Hypothalamus (tissue), 51 donors: ENCODE measurements at regions not wholly inside any gene's neighbourhood (a gene's known extent, or its start where the extent isn't known, plus 50 kb on each side); places are given as distances from the start of the nearest gene placed in this dataset.

Experiments
- DNase-seq, 51 donors: peaks; one replicate each; lab custom pipeline; 2025; lab: John Stamatoyannopoulos, UW

DNA sequence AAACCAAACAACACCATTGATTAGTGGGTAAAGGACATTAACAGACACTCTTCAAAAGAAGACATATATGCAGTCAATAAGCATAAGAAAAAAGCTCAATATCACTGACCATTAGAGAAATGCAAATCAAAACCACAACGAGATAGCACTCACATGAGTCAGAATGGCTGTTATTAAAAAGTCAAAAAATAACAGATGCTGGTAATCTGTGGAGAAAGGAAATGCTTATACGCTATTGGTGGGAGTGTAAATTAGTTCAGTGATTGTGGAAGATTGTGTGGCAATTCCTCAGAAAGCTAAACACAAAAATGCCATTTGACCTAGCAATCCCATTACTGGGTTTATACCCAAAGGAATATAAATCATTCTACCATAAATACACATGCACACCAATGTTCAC, 182.6 kb downstream of the TRPC6 start:
- no peak for DNase-seq

GRCh38 chr11:101397979-101398378, 185.8 kb downstream of the TRPC6 start:
- no peak for DNase-seq

- no peak for DNase-seq
These were observed 193.3 kb downstream of the TRPC6 start for GRCh38 chr11:101390539-101390938.

GRCh38 chr11:101369835-101370234, 214.0 kb downstream of the TRPC6 start:
- DNase-seq, result no peak

- DNase-seq, result no peak
These were observed 220.0 kb downstream of the TRPC6 start for GRCh38 chr11:101363706-101364275.

DNA sequence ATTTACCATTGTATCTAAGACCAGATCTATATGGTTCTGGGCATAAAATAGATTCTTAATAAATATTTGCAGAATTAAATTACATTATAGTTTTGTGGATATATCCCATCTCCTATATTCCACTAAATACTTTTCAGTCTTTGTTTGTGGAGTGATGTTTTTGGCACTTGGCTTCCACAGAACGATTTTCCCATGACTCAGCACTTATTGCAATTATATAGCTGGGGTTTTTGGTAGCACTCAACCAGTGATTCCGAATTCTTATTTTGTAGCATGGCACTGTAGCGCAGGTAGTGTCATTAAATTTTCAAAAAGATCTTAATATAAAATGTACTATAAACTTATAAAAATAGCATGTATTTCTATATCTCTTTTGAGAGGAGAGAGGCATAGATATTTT, 221.2 kb downstream of the TRPC6 start:
- DNase-seq, result no peak

- DNase-seq, result no peak
These were observed 226.0 kb downstream of the TRPC6 start for GRCh38 chr11:101357771-101358170.

- no peak for DNase-seq
These were observed 225.2 kb upstream of the PGR start for GRCh38 chr11:101354801-101355200.

- no peak for DNase-seq
These were observed 219.2 kb upstream of the PGR start for GRCh38 chr11:101348786-101349185.

DNA sequence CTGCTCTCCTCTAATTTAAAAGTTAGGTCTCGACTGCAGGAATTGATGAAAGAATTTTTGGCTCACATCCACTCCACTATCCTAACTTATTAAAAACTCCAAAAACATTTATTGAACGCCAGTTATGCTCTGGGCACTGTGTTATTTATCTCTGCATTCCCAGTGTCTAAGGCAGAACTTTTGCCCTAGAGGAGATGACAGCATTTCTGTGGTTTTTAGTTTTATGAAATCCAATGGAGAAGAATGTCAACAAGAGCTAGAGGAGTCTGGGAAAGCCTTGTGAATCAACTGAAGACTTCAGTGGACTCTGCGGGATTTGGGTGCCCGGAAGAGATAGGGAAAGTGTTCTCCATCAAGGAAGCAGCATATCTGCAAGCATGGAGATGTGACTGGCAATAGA, 217.0 kb upstream of the PGR start:
- DNase-seq, result no peak

GRCh38 chr11:101345891-101346290, 216.3 kb upstream of the PGR start:
- no peak for DNase-seq

- no peak for DNase-seq
These were observed 212.7 kb upstream of the PGR start for GRCh38 chr11:101342307-101342706.

DNA sequence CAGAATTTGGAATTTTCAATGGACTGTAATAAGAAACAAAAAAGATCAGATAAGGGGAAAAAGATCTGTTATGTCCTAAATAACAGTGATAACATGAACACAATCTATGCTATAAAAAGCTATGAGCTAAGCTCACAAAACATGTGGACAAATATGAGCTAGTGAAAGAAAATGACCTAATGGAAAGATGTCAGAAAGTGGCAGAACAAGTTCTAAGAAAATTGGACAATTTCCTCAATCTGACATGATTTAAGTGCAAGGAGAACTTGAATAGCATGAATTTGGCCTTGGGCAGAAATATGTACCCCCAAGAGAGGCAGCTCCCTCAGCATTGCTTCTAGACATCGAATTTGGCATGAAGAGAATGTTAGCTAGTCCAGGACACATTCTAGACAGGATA, 212.0 kb upstream of the PGR start:
- no peak for DNase-seq

- no peak for DNase-seq
These were observed 207.2 kb upstream of the PGR start for GRCh38 chr11:101336858-101337257.

GRCh38 chr11:101336155-101336554, 206.5 kb upstream of the PGR start:
- no peak for DNase-seq

DNA sequence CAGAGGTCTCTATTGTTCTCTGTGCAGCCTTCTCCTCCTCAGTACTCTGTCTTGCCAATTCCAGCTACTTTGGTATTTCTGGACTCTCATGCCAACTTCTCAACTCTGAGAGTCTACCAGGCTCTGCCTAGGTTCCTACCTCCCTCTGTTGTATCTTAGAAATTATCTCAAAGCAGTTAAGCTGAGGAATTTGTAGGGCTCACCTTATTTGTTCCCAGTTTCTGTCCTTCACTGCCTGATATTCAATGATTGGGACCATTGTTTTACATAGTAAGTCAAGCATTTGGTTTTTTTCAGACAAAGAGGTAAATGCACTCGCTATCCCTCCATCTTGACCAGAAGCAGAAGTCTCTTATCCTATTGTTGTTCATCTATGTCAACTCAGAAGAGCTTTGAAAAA, 205.0 kb upstream of the PGR start:
- DNase-seq, result no peak

DNA sequence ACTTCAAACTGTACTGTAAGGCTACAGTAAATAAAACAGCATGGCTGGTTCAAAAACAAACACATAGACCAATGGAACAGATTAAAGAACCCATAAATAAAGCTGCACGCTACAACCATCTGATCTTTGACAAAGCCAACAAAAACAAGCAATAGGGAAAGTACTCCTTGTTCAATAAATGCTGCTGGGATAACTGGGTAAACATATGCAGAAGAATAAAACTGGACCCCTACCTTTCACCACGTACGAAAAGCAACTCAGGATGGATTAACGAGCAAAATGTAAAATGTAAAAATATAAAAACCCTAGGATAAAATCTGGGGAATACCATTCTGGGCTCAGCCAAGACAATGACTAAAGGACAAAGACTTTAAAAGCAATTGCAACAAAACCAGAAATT, 201.8 kb upstream of the PGR start:
- no peak for DNase-seq

GRCh38 chr11:101327908-101328307, 198.3 kb upstream of the PGR start:
- no peak for DNase-seq

DNA sequence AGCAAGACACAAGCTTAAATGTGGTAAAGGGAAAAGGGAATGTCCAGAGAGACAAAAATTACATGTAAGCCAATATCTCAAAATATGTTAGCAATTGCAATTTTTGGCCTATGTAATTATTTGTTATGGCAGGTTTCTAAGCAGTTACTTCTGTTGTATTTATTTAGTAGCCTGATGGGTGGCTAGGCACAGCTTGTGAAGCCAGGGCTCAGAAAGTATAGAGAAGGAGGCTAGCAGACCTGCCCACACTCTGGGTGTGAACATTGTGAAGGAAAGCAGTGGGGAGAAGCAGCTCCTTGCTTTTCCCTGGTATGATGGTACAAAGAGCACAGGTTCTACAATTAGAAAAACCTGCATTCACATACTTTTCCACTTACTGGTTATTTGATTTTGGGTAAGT, 196.5 kb upstream of the PGR start:
- no peak for DNase-seq

DNA sequence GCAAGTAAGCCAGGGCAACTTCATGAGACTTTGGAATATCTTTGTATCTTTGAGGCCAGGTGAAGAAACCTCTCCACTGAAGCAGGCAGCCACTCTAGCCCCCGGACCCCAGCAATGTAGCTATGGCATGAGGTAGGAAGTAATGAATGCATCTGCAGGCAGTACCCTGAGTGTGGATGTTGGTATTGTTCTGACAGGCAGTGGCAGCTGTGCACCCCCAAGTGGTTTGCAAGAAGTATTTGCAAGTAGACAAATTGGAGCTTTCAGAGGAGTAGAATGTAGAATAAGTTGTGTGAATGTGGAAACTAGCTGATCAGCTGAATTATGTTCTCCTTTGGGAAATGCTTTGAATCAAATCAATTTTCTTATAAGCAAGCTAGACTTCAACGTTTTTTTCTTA, 194.4 kb upstream of the PGR start:
- no peak for DNase-seq

GRCh38 chr11:101321222-101321621, 191.6 kb upstream of the PGR start:
- no peak for DNase-seq

- no peak for DNase-seq
These were observed 177.1 kb upstream of the PGR start for GRCh38 chr11:101306721-101307120.

DNA sequence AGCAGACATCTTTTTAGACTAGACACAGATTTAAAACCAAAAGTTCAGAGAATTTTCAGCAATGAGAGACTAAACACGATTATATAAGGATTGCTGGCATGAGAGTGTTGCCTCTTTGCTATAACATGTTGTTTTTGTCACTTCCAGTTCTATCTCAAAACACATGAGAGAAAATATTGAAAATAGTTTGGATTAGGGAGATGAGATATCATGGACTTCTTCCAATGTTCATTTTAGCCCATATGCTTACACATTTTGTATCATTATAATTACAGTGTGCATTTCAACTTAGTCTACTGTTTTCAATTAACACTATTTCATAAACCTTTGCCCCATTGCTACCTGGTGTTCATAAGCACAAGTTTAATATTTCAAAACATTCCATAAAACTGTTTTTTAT, 175.9 kb upstream of the PGR start:
- DNase-seq, result no peak

DNA sequence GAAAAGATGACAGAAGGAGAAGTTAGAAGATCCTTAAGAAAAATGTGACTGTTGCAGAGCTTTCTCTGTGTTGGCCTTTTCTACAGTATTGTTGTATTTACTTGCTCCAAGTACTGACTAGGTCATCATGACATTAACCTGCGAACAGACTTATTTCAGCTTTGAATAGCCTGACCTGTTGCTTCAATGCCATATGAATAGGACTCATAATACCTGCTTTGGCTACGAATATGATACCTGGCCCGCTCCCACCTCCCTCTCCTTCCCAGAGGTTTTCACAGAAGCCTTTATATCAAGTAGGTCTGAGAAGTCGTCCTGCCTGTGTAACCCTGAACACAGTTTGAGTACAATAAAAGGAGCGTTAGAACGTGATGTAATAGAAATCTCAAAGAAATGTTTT, 169.6 kb upstream of the PGR start:
- DNase-seq, result no peak
